Esophagus squamous epithelium (tissue), 5 donors: ENCODE measurements at regions not wholly inside any gene's neighbourhood (a gene's known extent, or its start where the extent isn't known, plus 50 kb on each side); places are given as distances from the start of the nearest gene placed in this dataset.

Source experiments
- DNase-seq: peaks from one replicate; lab custom pipeline; 2025; lab: John Stamatoyannopoulos, UW
- H3K27ac ChIP-seq, 4 donors: fragments of 200-600 bp; sonication (generic); one replicate each; pipeline ENCODE4 v1.5.1; 2016 to 2019; ENCODE audit warnings: mild to moderate bottlenecking in 1 of 4
- H3K27me3 ChIP-seq, 4 donors: fragments of 200-600 bp; sonication (generic); 1 replicate in 3 of 4; 2 replicates in 1 of 4; pipeline versions ENCODE4 v1.5.1 to v1.6.0; 2017 to 2021; ENCODE audit warnings: antibody characterized with exemption in 1 of 4
- H3K36me3 ChIP-seq, 3 donors: fragments of 200-600 bp; sonication (generic); one replicate each; pipeline ENCODE4 v1.5.1; 2016 to 2019
- H3K4me1 ChIP-seq, 3 donors: fragments of 200-600 bp; sonication (generic); one replicate each; pipeline ENCODE4 v1.5.1; 2017 to 2019
- H3K4me3 ChIP-seq, 4 donors: fragments of 200-600 bp; sonication (generic); 1 replicate in 3 of 4; 2 replicates in 1 of 4; pipeline ENCODE4 v1.5.1; 2016 to 2019; ENCODE audit warnings: mild to moderate bottlenecking in 2 of 4, moderate library complexity in 1 of 4
- H3K9me3 ChIP-seq, 3 donors: fragments of 200-600 bp; sonication (generic); one replicate each; pipeline ENCODE4 v1.5.1; 2016 to 2019
- CTCF ChIP-seq, 6 experiments: fragments of 450-650 bp in 4 of 6; fragments of 200-600 bp in 2 of 6; sonication (generic) in 2 of 6; IDR thresholded peaks; one replicate each; pipeline ENCODE4 v1.5.1; 2016 to 2019; ENCODE audit warnings: antibody characterized with exemption in 6 of 6, mild to moderate bottlenecking in 4 of 6, moderate library complexity in 4 of 6
- POLR2A ChIP-seq, 4 donors: fragments of 450-650 bp; IDR thresholded peaks; one replicate each; pipeline ENCODE4 v1.6.1; 2017; ENCODE audit warnings: antibody characterized with exemption in 4 of 4, mild to moderate bottlenecking in 4 of 4, moderate library complexity in 3 of 4
- WGBS, 2 donors: methylation state at CpG; one replicate each; pipeline ENCODE4 v1.1.5; 2018; 5-methylcytosine and 5-hydroxymethylcytosine counted together
- intact Hi-C: fragments of 100-400 bp; cut with DNase I; formaldehyde crosslinking; loops from one replicate; pipeline ENCODE4 v1.15.0; 2022
- donor health status: DM: yes; HTN: yes; CAD: no.

GRCh38 chr3:28136607-28137216 is 104.7 kb upstream of the CMC1 start:
- intact Hi-C loops, result no loop called here

GRCh38 chr3:28138043-28138610 is 103.3 kb upstream of the CMC1 start:
- Histone ChIP-seq H3K36me3 (no peaks in the 10 kb centered on the region), H3K4me1 (peaks cover 0 to 3% (median 0%) of the 10 kb centered on the region in 3 donors), H3K9me3 (no peaks in the 10 kb centered on the region), H3K4me3 (no peak overlapping the region), H3K27ac (no peak overlapping the region), H3K27me3 (no peaks in the 10 kb centered on the region)
- WGBS, 2 donors, result 21 to 34% methylated on average over 6 of the region's 6 CpGs
- TF ChIP-seq CTCF (IDR thresholded peaks at IDR 0.05), result no peak
- no peak for TF ChIP-seq POLR2A (IDR thresholded peaks at IDR 0.05)
- intact Hi-C loops, result no loop called here
- DNase-seq, result no peak

More at GRCh38 chr3:28136607-28137216, 104.7 kb upstream of the CMC1 start:
- no peaks in the 10 kb centered on the region for H3K36me3 ChIP-seq
- TF ChIP-seq POLR2A (IDR thresholded peaks at IDR 0.05) (no peak), CTCF (IDR thresholded peaks at IDR 0.05) (no peak)
- no peak overlapping the region for H3K27ac ChIP-seq
- no peaks in the 10 kb centered on the region for H3K9me3 ChIP-seq
- H3K4me3 ChIP-seq, result no peak overlapping the region
- WGBS, 2 donors, result 89% methylated on average over 2 of the region's 2 CpGs
- peaks cover 0 to 3% (median 0%) of the 10 kb centered on the region in 3 donors for H3K4me1 ChIP-seq
- DNase-seq, result no peak
- H3K27me3 ChIP-seq, result no peaks in the 10 kb centered on the region

GRCh38 chr3:28139288-28139687 is 102.1 kb upstream of the CMC1 start:
- TF ChIP-seq POLR2A (IDR thresholded peaks at IDR 0.05), result no peak
- no peak for TF ChIP-seq CTCF (IDR thresholded peaks at IDR 0.05)
- H3K9me3 ChIP-seq, result no peaks in the 10 kb centered on the region
- H3K27me3 ChIP-seq, result no peaks in the 10 kb centered on the region
- H3K36me3 ChIP-seq, result no peaks in the 10 kb centered on the region
- no peak overlapping the region for H3K4me3 ChIP-seq
- 36 to 52% methylated on average over 4 of the region's 4 CpGs for WGBS, 2 donors
- intact Hi-C loops, result no loop called here
- peaks cover 0 to 3% (median 0%) of the 10 kb centered on the region in 3 donors for H3K4me1 ChIP-seq
- H3K27ac ChIP-seq, result peak overlapping the region in 1 of 4 donors; percentile 36
- no peak for DNase-seq

GRCh38 chr3:28139967-28140634 is 101.3 kb upstream of the CMC1 start:
- Histone ChIP-seq H3K9me3 (no peaks in the 10 kb centered on the region), H3K4me3 (no peak overlapping the region), H3K36me3 (no peaks in the 10 kb centered on the region), H3K4me1 (peaks cover 0 to 3% (median 0%) of the 10 kb centered on the region in 3 donors), H3K27me3 (no peaks in the 10 kb centered on the region), H3K27ac (peak overlapping the region in 1 of 4 donors; percentile 36)
- 32 to 62% methylated on average over 5 of the region's 5 CpGs for WGBS, 2 donors
- DNase-seq, result no peak
- intact Hi-C loops, result no loop called here
- TF ChIP-seq POLR2A (IDR thresholded peaks at IDR 0.05) (no peak), CTCF (IDR thresholded peaks at IDR 0.05) (no peak)

GRCh38 chr3:28140664-28141063 is 100.8 kb upstream of the CMC1 start:
- Histone ChIP-seq H3K4me3 (no peak overlapping the region), H3K9me3 (no peaks in the 10 kb centered on the region), H3K36me3 (no peaks in the 10 kb centered on the region), H3K27me3 (no peaks in the 10 kb centered on the region), H3K27ac (no peak overlapping the region), H3K4me1 (peaks cover 0 to 3% (median 0%) of the 10 kb centered on the region in 3 donors)
- intact Hi-C loops, result no loop called here
- WGBS, 2 donors, result 86 to 92% methylated on average over 4 of the region's 4 CpGs
- DNase-seq, result no peak
- TF ChIP-seq POLR2A (IDR thresholded peaks at IDR 0.05), result no peak
- no peak for TF ChIP-seq CTCF (IDR thresholded peaks at IDR 0.05)
